A673 (cell line): ENCODE measurements at regions not wholly inside any gene's neighbourhood (a gene's known extent, or its start where the extent isn't known, plus 50 kb on each side); places are given as distances from the start of the nearest gene placed in this dataset.

ENCODE experiments used
- EZH2 ChIP-seq: fragments of 200-600 bp; sonication (generic); IDR thresholded peaks from 2 replicates; pipeline ENCODE4 v1.6.1; 2017; ENCODE audit warnings: borderline replicate concordance, low read depth, mild to moderate bottlenecking, mixed read lengths, antibody characterized with exemption, low read length; ENCODE audit not compliant: poor library complexity, severe bottlenecking
- TF ChIP-seq, protein P1 (sequence below): fragments of 300-800, 200-600 bp; sonication (generic); conservative IDR thresholded peaks from 2 replicates; pipeline ENCODE4 v1.5.1; 2017; ENCODE audit warnings: low read depth, mild to moderate bottlenecking, antibody characterized with exemption, low read length, moderate library complexity, mixed read lengths

DNA sequence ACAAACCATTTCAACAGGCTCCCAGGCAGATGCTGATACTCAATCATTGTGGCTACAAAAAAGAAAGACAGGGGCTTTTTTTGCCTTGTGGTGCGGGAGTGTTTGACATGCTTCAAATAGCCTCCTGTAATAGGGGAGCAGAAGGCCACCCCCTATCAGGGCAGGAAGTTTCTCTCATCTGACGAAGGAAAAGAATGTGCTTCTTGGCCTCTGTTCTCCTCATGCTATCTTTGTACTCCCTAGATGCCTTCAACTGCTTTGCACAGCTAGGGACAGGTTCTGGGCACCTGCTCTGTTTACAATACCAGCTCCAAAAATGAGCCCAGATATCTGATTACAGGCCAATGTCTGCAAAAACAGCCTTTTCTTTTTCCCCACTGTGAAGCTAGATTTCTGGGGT is 391.1 kb downstream of the STIM2 start:
- TF ChIP-seq, protein P1, sequence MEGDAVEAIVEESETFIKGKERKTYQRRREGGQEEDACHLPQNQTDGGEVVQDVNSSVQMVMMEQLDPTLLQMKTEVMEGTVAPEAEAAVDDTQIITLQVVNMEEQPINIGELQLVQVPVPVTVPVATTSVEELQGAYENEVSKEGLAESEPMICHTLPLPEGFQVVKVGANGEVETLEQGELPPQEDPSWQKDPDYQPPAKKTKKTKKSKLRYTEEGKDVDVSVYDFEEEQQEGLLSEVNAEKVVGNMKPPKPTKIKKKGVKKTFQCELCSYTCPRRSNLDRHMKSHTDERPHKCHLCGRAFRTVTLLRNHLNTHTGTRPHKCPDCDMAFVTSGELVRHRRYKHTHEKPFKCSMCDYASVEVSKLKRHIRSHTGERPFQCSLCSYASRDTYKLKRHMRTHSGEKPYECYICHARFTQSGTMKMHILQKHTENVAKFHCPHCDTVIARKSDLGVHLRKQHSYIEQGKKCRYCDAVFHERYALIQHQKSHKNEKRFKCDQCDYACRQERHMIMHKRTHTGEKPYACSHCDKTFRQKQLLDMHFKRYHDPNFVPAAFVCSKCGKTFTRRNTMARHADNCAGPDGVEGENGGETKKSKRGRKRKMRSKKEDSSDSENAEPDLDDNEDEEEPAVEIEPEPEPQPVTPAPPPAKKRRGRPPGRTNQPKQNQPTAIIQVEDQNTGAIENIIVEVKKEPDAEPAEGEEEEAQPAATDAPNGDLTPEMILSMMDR: no peak
- TF ChIP-seq EZH2: no peak
